ENCODE measurements at regions not wholly inside any gene's neighbourhood (a gene's known extent, or its start where the extent isn't known, plus 50 kb on each side); places are given as distances from the start of the nearest gene placed in this dataset.

DNA sequence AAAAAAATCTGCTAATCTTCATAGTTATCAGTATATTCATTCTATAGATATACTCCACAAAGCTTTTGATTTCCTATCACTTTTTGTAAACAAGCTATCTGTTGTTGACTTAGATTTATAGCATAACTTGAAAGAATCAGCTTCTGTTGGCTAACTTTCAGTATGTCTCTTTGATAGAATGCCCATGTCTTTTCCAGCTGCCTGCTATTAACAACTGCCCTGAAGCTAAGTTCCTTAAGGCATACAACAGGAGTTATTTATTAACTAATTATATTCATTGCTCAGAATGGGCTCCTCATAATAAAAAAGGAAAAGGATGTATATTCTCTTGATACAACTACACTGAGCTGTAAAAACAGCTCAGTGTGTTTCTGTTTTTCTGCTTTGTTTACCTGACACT, 293.9 kb downstream of the TUSC7 start:
- no peak overlapping the region for H3K27ac ChIP-seq
- H3K36me3 ChIP-seq: no peaks in the 10 kb centered on the region
- DNase-seq: no peak
- TF ChIP-seq POLR2A (IDR thresholded peaks at IDR 0.05): no peak
- TF ChIP-seq, protein P1, sequence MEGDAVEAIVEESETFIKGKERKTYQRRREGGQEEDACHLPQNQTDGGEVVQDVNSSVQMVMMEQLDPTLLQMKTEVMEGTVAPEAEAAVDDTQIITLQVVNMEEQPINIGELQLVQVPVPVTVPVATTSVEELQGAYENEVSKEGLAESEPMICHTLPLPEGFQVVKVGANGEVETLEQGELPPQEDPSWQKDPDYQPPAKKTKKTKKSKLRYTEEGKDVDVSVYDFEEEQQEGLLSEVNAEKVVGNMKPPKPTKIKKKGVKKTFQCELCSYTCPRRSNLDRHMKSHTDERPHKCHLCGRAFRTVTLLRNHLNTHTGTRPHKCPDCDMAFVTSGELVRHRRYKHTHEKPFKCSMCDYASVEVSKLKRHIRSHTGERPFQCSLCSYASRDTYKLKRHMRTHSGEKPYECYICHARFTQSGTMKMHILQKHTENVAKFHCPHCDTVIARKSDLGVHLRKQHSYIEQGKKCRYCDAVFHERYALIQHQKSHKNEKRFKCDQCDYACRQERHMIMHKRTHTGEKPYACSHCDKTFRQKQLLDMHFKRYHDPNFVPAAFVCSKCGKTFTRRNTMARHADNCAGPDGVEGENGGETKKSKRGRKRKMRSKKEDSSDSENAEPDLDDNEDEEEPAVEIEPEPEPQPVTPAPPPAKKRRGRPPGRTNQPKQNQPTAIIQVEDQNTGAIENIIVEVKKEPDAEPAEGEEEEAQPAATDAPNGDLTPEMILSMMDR (IDR thresholded peaks at IDR 0.05): no peak
- no peaks in the 10 kb centered on the region for H3K27me3 ChIP-seq
- intact Hi-C loops (cut with DNase I): no loop called here
- no peaks in the 10 kb centered on the region for H3K4me1 ChIP-seq
- H3K9me3 ChIP-seq: no peaks in the 10 kb centered on the region
- no peak overlapping the region for H3K4me3 ChIP-seq

DNA sequence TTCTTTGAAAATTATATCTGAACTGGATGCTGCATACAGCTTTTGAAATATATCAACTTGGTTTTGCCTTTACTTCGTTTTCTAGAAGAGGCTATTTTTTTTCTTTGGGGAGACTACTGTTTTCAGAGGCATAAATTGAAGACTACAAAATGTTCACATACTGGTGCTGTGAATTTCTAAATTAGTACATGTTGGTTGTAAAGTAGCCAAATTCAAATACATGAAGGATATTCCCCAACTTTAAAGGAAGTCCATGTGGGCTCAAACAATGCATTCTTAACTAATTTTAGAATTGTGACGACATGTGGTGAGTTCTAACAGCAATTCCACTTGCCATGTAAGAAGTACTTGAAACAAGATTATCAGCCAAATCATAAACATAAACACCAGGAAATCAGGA, 295.7 kb downstream of the TUSC7 start:
- WGBS, 2 donors: 40 to 53% methylated on average over 2 of the region's 2 CpGs

GRCh38 chr3:117005911-117006522, 296.4 kb downstream of the TUSC7 start:
- intact Hi-C loops (cut with DNase I): no loop called here
- H3K27ac ChIP-seq: no peak overlapping the region
- H3K4me3 ChIP-seq: no peak overlapping the region
- H3K4me1 ChIP-seq: no peaks in the 10 kb centered on the region
- no peaks in the 10 kb centered on the region for H3K27me3 ChIP-seq
- no peaks in the 10 kb centered on the region for H3K9me3 ChIP-seq
- no peak for DNase-seq
- no peaks in the 10 kb centered on the region for H3K36me3 ChIP-seq
- no peak for TF ChIP-seq POLR2A (IDR thresholded peaks at IDR 0.05)
- TF ChIP-seq, protein P1 (IDR thresholded peaks at IDR 0.05): no peak
- WGBS, 2 donors: 80 to 88% methylated on average over 2 of the region's 2 CpGs

More for the DNA sequence above, 295.7 kb downstream of the TUSC7 start:
- intact Hi-C loops (cut with DNase I): no loop called here
- TF ChIP-seq POLR2A (IDR thresholded peaks at IDR 0.05): no peak
- TF ChIP-seq, protein P1 (IDR thresholded peaks at IDR 0.05): no peak
- Histone ChIP-seq H3K27ac (no peak overlapping the region), H3K4me1 (no peaks in the 10 kb centered on the region), H3K36me3 (no peaks in the 10 kb centered on the region), H3K4me3 (no peak overlapping the region), H3K27me3 (no peaks in the 10 kb centered on the region), H3K9me3 (no peaks in the 10 kb centered on the region)
- DNase-seq: no peak

DNA sequence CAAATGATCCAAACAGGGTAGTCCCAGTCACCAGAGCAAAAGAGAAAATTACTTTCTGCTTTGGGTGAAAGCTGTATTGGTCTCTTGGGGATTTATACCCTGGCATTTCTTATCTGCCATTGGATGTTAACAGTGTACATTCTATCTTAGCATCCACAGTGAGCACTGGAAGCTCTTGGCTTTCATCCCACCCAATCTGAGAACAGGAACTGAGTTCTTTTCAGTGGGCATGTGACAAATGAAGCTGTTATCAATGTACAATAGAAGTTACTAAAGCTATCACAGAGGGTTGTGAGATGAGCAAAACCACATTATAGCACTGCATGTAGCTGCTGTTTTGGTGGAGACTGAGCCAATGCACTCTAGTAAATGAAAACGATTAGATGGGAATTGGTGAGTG, 300.7 kb downstream of the TUSC7 start:
- Histone ChIP-seq H3K4me1 (no peaks in the 10 kb centered on the region), H3K36me3 (no peaks in the 10 kb centered on the region), H3K9me3 (no peaks in the 10 kb centered on the region), H3K27me3 (no peaks in the 10 kb centered on the region), H3K27ac (no peak overlapping the region), H3K4me3 (no peak overlapping the region)
- no peak for DNase-seq
- WGBS, 2 donors: 45 to 58% methylated on average over 1 of the region's 1 CpG
- intact Hi-C loops (cut with DNase I): no loop called here
- TF ChIP-seq, protein P1 (IDR thresholded peaks at IDR 0.05): no peak
- TF ChIP-seq POLR2A (IDR thresholded peaks at IDR 0.05): no peak

GRCh38 chr3:117011687-117012250, 302.2 kb downstream of the TUSC7 start:
- TF ChIP-seq POLR2A (IDR thresholded peaks at IDR 0.05): no peak
- TF ChIP-seq, protein P1 (IDR thresholded peaks at IDR 0.05): no peak
- WGBS, 2 donors: 58 to 64% methylated on average over 7 of the region's 7 CpGs
- no peak overlapping the region for H3K27ac ChIP-seq
- DNase-seq: no peak
- no peaks in the 10 kb centered on the region for H3K4me1 ChIP-seq
- intact Hi-C loops (cut with DNase I): no loop called here
- no peak overlapping the region for H3K4me3 ChIP-seq
- no peaks in the 10 kb centered on the region for H3K36me3 ChIP-seq
- no peaks in the 10 kb centered on the region for H3K9me3 ChIP-seq
- H3K27me3 ChIP-seq: no peaks in the 10 kb centered on the region
